ENCODE measurements at regions not wholly inside any gene's neighbourhood (a gene's known extent, or its start where the extent isn't known, plus 50 kb on each side); places are given as distances from the start of the nearest gene placed in this dataset.
"Not testable (repeated sequence)": the region's sequence is repeated elsewhere in the genome, so short reads cannot be mapped to it uniquely, and the experiment has no call there.

GRCh38 chr2:146413086-146413610 is 1431.7 kb upstream of the ACVR2A start:
- H3K4me3 ChIP-seq (replicated peaks; ENCODE audit: low read depth, low read length), result no peak overlapping the region
- DNase-seq (ENCODE audit: extremely low read depth, low read depth), result no peak
- TF ChIP-seq, protein P1, sequence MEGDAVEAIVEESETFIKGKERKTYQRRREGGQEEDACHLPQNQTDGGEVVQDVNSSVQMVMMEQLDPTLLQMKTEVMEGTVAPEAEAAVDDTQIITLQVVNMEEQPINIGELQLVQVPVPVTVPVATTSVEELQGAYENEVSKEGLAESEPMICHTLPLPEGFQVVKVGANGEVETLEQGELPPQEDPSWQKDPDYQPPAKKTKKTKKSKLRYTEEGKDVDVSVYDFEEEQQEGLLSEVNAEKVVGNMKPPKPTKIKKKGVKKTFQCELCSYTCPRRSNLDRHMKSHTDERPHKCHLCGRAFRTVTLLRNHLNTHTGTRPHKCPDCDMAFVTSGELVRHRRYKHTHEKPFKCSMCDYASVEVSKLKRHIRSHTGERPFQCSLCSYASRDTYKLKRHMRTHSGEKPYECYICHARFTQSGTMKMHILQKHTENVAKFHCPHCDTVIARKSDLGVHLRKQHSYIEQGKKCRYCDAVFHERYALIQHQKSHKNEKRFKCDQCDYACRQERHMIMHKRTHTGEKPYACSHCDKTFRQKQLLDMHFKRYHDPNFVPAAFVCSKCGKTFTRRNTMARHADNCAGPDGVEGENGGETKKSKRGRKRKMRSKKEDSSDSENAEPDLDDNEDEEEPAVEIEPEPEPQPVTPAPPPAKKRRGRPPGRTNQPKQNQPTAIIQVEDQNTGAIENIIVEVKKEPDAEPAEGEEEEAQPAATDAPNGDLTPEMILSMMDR (IDR thresholded peaks at IDR 0.05; ENCODE audit: low read depth, low read length, missing control alignments), result no peak

DNA sequence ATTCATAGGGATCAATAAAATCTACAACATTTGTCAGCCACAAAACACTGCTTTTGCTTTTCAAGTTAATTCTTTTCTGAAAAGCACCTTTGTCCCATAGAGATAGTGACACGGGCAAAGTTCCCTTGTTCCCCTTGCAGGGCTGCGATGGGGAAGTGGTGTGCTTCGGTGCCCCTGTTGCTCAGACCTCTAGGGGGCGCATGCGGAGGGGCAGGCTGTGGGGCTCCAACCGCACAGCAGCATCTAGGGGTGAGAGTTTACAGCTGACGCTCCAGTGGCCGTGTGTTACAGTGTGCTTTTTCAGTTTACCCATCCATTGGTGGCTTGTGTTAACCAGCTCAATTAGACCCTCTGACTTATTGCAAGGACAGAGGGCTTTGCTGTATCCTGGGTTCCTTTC is 1432.2 kb upstream of the ACVR2A start:
- no peak overlapping the region for H3K4me3 ChIP-seq (replicated peaks; ENCODE audit: low read depth, low read length)
- no peak for DNase-seq (ENCODE audit: extremely low read depth, low read depth)
- TF ChIP-seq, protein P1 (IDR thresholded peaks at IDR 0.05; ENCODE audit: low read depth, low read length, missing control alignments), result peak; percentile 30

GRCh38 chr2:146405402-146406309 is 1439.2 kb upstream of the ACVR2A start:
- H3K4me3 ChIP-seq (replicated peaks; ENCODE audit: low read depth, low read length); DNase-seq (ENCODE audit: extremely low read depth, low read depth): not testable (repeated sequence)

DNA sequence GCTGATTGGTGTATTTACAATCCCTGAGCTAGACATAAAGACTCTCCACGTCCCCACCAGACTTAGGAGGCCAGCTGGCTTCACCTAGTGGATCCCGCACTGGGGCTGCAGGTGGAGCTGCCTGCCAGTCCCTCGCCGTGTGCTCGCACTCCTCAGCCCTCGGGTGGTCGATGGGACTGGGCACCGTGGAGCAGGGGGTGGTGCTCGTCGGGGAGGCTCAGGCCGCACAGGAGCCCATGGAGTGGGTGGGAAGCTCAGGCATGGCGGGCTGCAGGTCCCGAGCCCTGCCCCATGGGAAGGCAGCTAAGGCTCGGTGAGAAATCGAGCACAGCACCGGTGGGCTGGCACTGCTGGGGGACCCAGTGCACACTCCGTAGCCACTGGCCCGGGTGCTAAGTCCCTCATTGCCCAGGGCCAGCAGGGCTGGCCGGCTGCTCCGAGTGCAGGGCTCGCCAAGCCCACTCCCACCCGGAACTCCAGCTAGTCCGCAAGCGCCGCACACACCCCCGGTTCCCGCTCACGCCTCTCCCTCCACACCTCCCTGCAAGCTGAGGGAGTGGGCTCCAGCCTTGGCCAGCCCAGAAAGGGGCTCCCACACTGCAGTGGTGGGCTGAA is 1441.2 kb upstream of the ACVR2A start:
- not testable (repeated sequence) for H3K4me3 ChIP-seq (replicated peaks; ENCODE audit: low read depth, low read length)

GRCh38 chr2:146392631-146393030 is 1452.2 kb upstream of the ACVR2A start:
- TF ChIP-seq, protein P1 (IDR thresholded peaks at IDR 0.05; ENCODE audit: low read depth, low read length, missing control alignments), result no peak
- no peak for DNase-seq (ENCODE audit: extremely low read depth, low read depth)
- no peak overlapping the region for H3K4me3 ChIP-seq (replicated peaks; ENCODE audit: low read depth, low read length)

More for the DNA sequence above, 1441.2 kb upstream of the ACVR2A start:
- not testable (repeated sequence) for DNase-seq (ENCODE audit: extremely low read depth, low read depth)

DNA sequence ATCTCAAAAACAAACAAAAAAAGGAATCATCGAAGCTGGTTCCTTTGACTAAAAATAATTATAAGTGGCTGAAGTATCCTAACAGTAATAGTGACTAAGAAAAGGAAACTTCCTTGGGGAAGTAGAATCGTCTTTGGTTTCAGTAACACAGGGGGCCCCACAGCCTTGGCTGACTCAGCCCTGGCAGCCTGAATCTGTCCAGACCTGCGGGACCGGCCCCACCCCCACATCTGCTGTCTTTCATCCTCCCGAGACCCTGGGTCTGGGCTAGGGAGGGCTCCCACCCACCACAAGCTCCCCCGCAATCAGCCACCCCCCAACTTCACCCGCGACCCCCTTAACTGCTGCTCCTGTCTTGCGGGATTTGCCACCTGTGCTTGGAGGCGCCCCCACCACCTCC is 1452.6 kb upstream of the ACVR2A start:
- no peak overlapping the region for H3K4me3 ChIP-seq (replicated peaks; ENCODE audit: low read depth, low read length)
- no peak for DNase-seq (ENCODE audit: extremely low read depth, low read depth)
- TF ChIP-seq, protein P1 (IDR thresholded peaks at IDR 0.05; ENCODE audit: low read depth, low read length, missing control alignments), result no peak

GRCh38 chr2:146388757-146389156 is 1456.1 kb upstream of the ACVR2A start:
- no peak for DNase-seq (ENCODE audit: extremely low read depth, low read depth)
- TF ChIP-seq, protein P1 (IDR thresholded peaks at IDR 0.05; ENCODE audit: low read depth, low read length, missing control alignments), result no peak
- no peak overlapping the region for H3K4me3 ChIP-seq (replicated peaks; ENCODE audit: low read depth, low read length)

Measured in HFF-Myc (cell line).